A549 (cell line): ENCODE measurements at regions not wholly inside any gene's neighbourhood (a gene's known extent, or its start where the extent isn't known, plus 50 kb on each side); places are given as distances from the start of the nearest gene placed in this dataset.

Experiments
- ATAC-seq, 2 experiments: fragments of 200-7000 bp in 1 of 2; fragments of >200 bp in 1 of 2; cut with Nextera tagmentation in 1 of 2; cut with Tn5 transposase in 1 of 2; 3 replicates each; pipeline versions ENCODE4 v1.8.0 to v1.9.1; 2018 to 2020; ENCODE audit warnings: mild to moderate bottlenecking in 1 of 2, moderate library complexity in 1 of 2
- CTCF ChIA-PET: fragments of 300-600 bp; sonication (Branson Sonifier 250); formaldehyde crosslinking; extraction: SDS; loops from one replicate; lab custom pipeline; 2021; ENCODE audit warnings: antibody characterized with exemption, inconsistent platforms; lab: Yijun Ruan, JAX
- POLR2A ChIA-PET: fragments of 350-600 bp; formaldehyde crosslinking; extraction: SDS; loops from one replicate; lab custom pipeline; 2021; ENCODE audit warnings: antibody characterized with exemption, inconsistent platforms; lab: Yijun Ruan, JAX
- DNase-seq, 2 experiments: peaks; one replicate each; pipeline versions ENCODE4 v3.0.0 to v3.0.0-alpha.2; 2011 to 2016; ENCODE audit warnings: low read depth in 1 of 2, low spot score in 1 of 2
- FAIRE-seq: peaks from 2 replicates; lab custom pipeline; 2011; peaks lifted over from hg19 to GRCh38; lab: Jason Lieb, UNC
- H3K27ac ChIP-seq, 2 experiments: fragments of >200 bp; sonication (Bioruptor Twin); formaldehyde crosslinking; 3 replicates each; pipeline ENCODE4 v1.5.1; 2016 to 2017
- H3K4me1 ChIP-seq: fragments of >200 bp; sonication (Bioruptor Twin); formaldehyde crosslinking; 3 replicates; pipeline ENCODE4 v1.6.1; 2016
- H3K4me2 ChIP-seq: fragments of >200 bp; sonication (Bioruptor Twin); formaldehyde crosslinking; 3 replicates; pipeline ENCODE4 v1.6.1; 2016
- H3K4me3 ChIP-seq: fragments of >200 bp; sonication (Bioruptor Twin); formaldehyde crosslinking; 3 replicates; pipeline ENCODE4 v1.5.1; 2016
- H3K9me3 ChIP-seq: fragments of >200 bp; sonication (Bioruptor Twin); formaldehyde crosslinking; 3 replicates; pipeline ENCODE4 v1.6.1; 2016
- CBX8 ChIP-seq: fragments of 200-600 bp; sonication (generic); IDR thresholded peaks from 2 replicates; pipeline ENCODE4 v1.6.1; 2016
- CEBPB ChIP-seq, 2 experiments: fragments of >200 bp in 1 of 2; sonication (Bioruptor Twin) in 1 of 2; formaldehyde crosslinking in 1 of 2; IDR thresholded peaks; 2 replicates each; pipeline ENCODE4 v1.6.1; 2012 to 2016
- EP300 ChIP-seq, 2 experiments: fragments of >200 bp; sonication (Bioruptor Twin); formaldehyde crosslinking; IDR thresholded peaks; 2 replicates in 1 of 2; 3 replicates in 1 of 2; pipeline ENCODE4 v1.6.1; 2016 to 2017
- FOSB ChIP-seq: fragments of 250-450 bp; sonication (Bioruptor Pico); IDR thresholded peaks from 2 replicates; pipeline ENCODE4 v1.5.0; 2020; ENCODE audit warnings: mild to moderate bottlenecking, moderate library complexity
- GATA3 ChIP-seq: IDR thresholded peaks from 2 replicates; pipeline ENCODE4 v1.6.1; 2012; ENCODE audit warnings: borderline replicate concordance
- HEYL ChIP-seq: fragments of 250-450 bp; sonication (Bioruptor Pico); IDR thresholded peaks from 2 replicates; pipeline ENCODE4 v1.8.0; 2021; ENCODE audit warnings: mild to moderate bottlenecking, moderate library complexity
- HMGXB4 ChIP-seq: fragments of 250-450 bp; sonication (Bioruptor Pico); IDR thresholded peaks from 2 replicates; pipeline ENCODE4 v1.5.0; 2021; ENCODE audit warnings: mild to moderate bottlenecking, moderate library complexity, borderline replicate concordance
- HOXB5 ChIP-seq: fragments of 250-450 bp; sonication (Bioruptor Pico); IDR thresholded peaks from 2 replicates; pipeline ENCODE4 v1.5.0; 2020; ENCODE audit warnings: mild to moderate bottlenecking, moderate library complexity
- KDM5A ChIP-seq: fragments of 200-600 bp; sonication (generic); IDR thresholded peaks from 2 replicates; pipeline ENCODE4 v1.6.1; 2016; ENCODE audit warnings: antibody characterized with exemption, mild to moderate bottlenecking
- MYC ChIP-seq: IDR thresholded peaks from 2 replicates; pipeline ENCODE4 v1.6.1; 2012; ENCODE audit warnings: mild to moderate bottlenecking, inconsistent platforms, low read length, improper control_type of control experiment, borderline replicate concordance
- NFE2L2 ChIP-seq: fragments of 150-350 bp; conservative IDR thresholded peaks from 2 replicates; pipeline ENCODE4 v1.6.1; 2014; ENCODE audit warnings: low read length
- NPAS2 ChIP-seq: fragments of 250-450 bp; sonication (Bioruptor Pico); IDR thresholded peaks from 2 replicates; pipeline ENCODE4 v1.8.0; 2022; ENCODE audit warnings: mild to moderate bottlenecking, moderate library complexity, borderline replicate concordance
- PBX3 ChIP-seq: IDR thresholded peaks from 2 replicates; pipeline ENCODE4 v1.6.1; 2012
- POLR2AphosphoS2 ChIP-seq: conservative IDR thresholded peaks from 2 replicates; pipeline ENCODE4 v1.6.1; 2012; ENCODE audit warnings: low read length, improper control_type of control experiment, inconsistent platforms
- RAD21 ChIP-seq, 2 experiments: fragments of >200 bp in 1 of 2; sonication (Bioruptor Twin) in 1 of 2; formaldehyde crosslinking in 1 of 2; IDR thresholded peaks in 1 of 2; conservative IDR thresholded peaks in 1 of 2; 2 replicates in 1 of 2; 3 replicates in 1 of 2; pipeline ENCODE4 v1.6.1; 2012 to 2018; ENCODE audit warnings: inconsistent platforms in 1 of 2
- USF2 ChIP-seq: fragments of 450-650 bp; IDR thresholded peaks from 2 replicates; pipeline ENCODE4 v1.6.1; 2014; ENCODE audit warnings: antibody characterized with exemption
- ZSCAN20 ChIP-seq: fragments of 250-450 bp; sonication (Bioruptor Pico); IDR thresholded peaks from 2 replicates; pipeline ENCODE4 v1.8.0; 2022; ENCODE audit warnings: mild to moderate bottlenecking, moderate library complexity
- WGBS: methylation state at CpG from one replicate; pipeline ENCODE4 v1.1.6; 2017; ENCODE audit errors: missing lambda C conversion rate; 5-methylcytosine and 5-hydroxymethylcytosine counted together

GRCh38 chr1:11388617-11389016 lies 90.3 kb upstream of the DISP3 start:
- ATAC-seq (0 out of 6 replicates have a peak, but pooled peaks of 1 of the 2 experiments have one; percentile 30), FAIRE-seq (no peak)
- POLR2A ChIA-PET = no interaction called here
- no peak for TF ChIP-seq GATA3
- TF ChIP-seq, all 56 proteins: peak for 0
- WGBS = 16% methylated on average over 8 of the region's 9 CpGs
- Histone ChIP-seq H3K4me2 (no peak overlapping the region), H3K4me1 (no peaks in the 10 kb centered on the region), H3K27ac (no peak overlapping the region), H3K4me3 (no peak overlapping the region), H3K9me3 (no peaks in the 10 kb centered on the region)
- CTCF ChIA-PET = interaction anchor here (1.0 kb wide), 1 partner anchor 351 kb away, joined by 3 read pairs; no protein-coding TSS in a partner anchor
- DNase-seq = no peak

- FAIRE-seq = no peak
- no peak overlapping the region for H3K4me2 ChIP-seq
These were observed 87.6 kb upstream of the DISP3 start for GRCh38 chr1:11391327-11391726.

GRCh38 chr1:11391886-11392285 lies 87.1 kb upstream of the DISP3 start:
- ChIA-PET POLR2A (no interaction called here), CTCF (interaction anchor here (1.1 to 1.2 kb wide), 2 partner anchors 9 to 86 kb away, joined by 3 read pairs; no protein-coding TSS in a partner anchor)
- WGBS = 50% methylated on average over 8 of the region's 8 CpGs
- Histone ChIP-seq H3K9me3 (no peaks in the 10 kb centered on the region), H3K4me3 (no peak overlapping the region), H3K27ac (no peak overlapping the region), H3K4me1 (no peaks in the 10 kb centered on the region), H3K4me2 (no peak overlapping the region)
- ATAC-seq (no peak), DNase-seq (no peak), FAIRE-seq (no peak)
- TF ChIP-seq KDM5A (no peak), ZSCAN20 (CRISPR knock-in tag) (no peak), HMGXB4 (CRISPR knock-in tag) (no peak), POLR2AphosphoS2 (no peak), HEYL (CRISPR knock-in tag) (no peak), NFE2L2 (no peak), CBX8 (no peak)
- TF ChIP-seq, all 56 proteins: peak for 0

More at GRCh38 chr1:11391327-11391726, 87.6 kb upstream of the DISP3 start:
- no peaks in the 10 kb centered on the region for H3K9me3 ChIP-seq
- WGBS = 10% methylated on average over 7 of the region's 7 CpGs
- no peak overlapping the region for H3K27ac ChIP-seq
- CTCF ChIA-PET = no interaction called here
- DNase-seq = no peak
- TF ChIP-seq HOXB5 (CRISPR knock-in tag) = no peak
- TF ChIP-seq MYC = no peak
- no peak for TF ChIP-seq CEBPB (IDR thresholded peaks at IDR 0.05)
- TF ChIP-seq FOSB (CRISPR knock-in tag) = no peak
- TF ChIP-seq PBX3 = no peak
- no peak for TF ChIP-seq NFE2L2
- TF ChIP-seq RAD21 (conservative IDR thresholded peaks at IDR 0.05 in 1 of 2, IDR thresholded peaks at IDR 0.05 in 1 of 2) = no peak
- TF ChIP-seq USF2 = no peak
- no peak for TF ChIP-seq EP300 (IDR thresholded peaks at IDR 0.05)
- TF ChIP-seq NPAS2 (CRISPR knock-in tag) = no peak
- ATAC-seq = no peak
- H3K4me3 ChIP-seq = no peak overlapping the region
- POLR2A ChIA-PET = no interaction called here
- H3K4me1 ChIP-seq = no peaks in the 10 kb centered on the region
